Vagina (tissue), 2 donors: ENCODE measurements at regions not wholly inside any gene's neighbourhood (a gene's known extent, or its start where the extent isn't known, plus 50 kb on each side); places are given as distances from the start of the nearest gene placed in this dataset.

Source experiments
- DNase-seq, 2 donors: peaks; one replicate each; pipeline ENCODE4 v3.0.0-alpha.2; 2017; ENCODE audit errors: extremely low spot score in 2 of 2
- H3K27ac ChIP-seq: fragments of 200-600 bp; sonication (generic); one replicate; pipeline ENCODE4 v1.5.1; 2019
- H3K27me3 ChIP-seq: fragments of 200-600 bp; sonication (generic); one replicate; pipeline ENCODE4 v1.5.1; 2019
- H3K36me3 ChIP-seq, 2 donors: fragments of 200-600 bp; sonication (generic); one replicate each; pipeline ENCODE4 v1.5.1; 2017 to 2019
- H3K4me1 ChIP-seq: fragments of 200-600 bp; sonication (generic); one replicate; pipeline ENCODE4 v1.5.1; 2019
- H3K4me3 ChIP-seq, 2 donors: fragments of 200-600 bp; sonication (generic); 1 replicate in 1 of 2; 2 replicates in 1 of 2; pipeline ENCODE4 v1.5.1; 2016 to 2019
- H3K9me3 ChIP-seq: fragments of 200-600 bp; sonication (generic); one replicate; pipeline ENCODE4 v1.5.1; 2019
- CTCF ChIP-seq, 3 experiments: fragments of 450-650 bp in 2 of 3; fragments of 200-600 bp in 1 of 3; sonication (generic) in 1 of 3; IDR thresholded peaks; one replicate each; pipeline ENCODE4 v1.5.1; 2017 to 2019; ENCODE audit warnings: antibody characterized with exemption in 3 of 3, mild to moderate bottlenecking in 2 of 3, moderate library complexity in 2 of 3
- POLR2A ChIP-seq, 2 donors: fragments of 450-650 bp; IDR thresholded peaks; one replicate each; pipeline ENCODE4 v1.6.1; 2017; ENCODE audit warnings: antibody characterized with exemption in 2 of 2, mild to moderate bottlenecking in 2 of 2, moderate library complexity in 2 of 2
- POLR2AphosphoS5 ChIP-seq, 2 donors: sonication (generic); formaldehyde crosslinking; IDR thresholded peaks; one replicate each; pipeline ENCODE4 v1.9.0; 2017; ENCODE audit warnings: antibody characterized with exemption in 2 of 2, mild to moderate bottlenecking in 2 of 2, low read depth in 1 of 2; ENCODE audit not compliant: insufficient read depth in 1 of 2
- intact Hi-C: fragments of 100-400 bp; cut with DNase I; formaldehyde crosslinking; loops from one replicate; pipeline ENCODE4 v1.15.1; 2023

GRCh38 chr12:41835556-41835955, 309.1 kb downstream of the GXYLT1 start:
- no peaks in the 10 kb centered on the region for H3K9me3 ChIP-seq
- no peak overlapping the region for H3K27ac ChIP-seq
- no peaks in the 10 kb centered on the region for H3K4me1 ChIP-seq
- no peaks in the 10 kb centered on the region for H3K27me3 ChIP-seq
- H3K36me3 ChIP-seq, result no peaks in the 10 kb centered on the region
- DNase-seq, result no peak
- no peak overlapping the region for H3K4me3 ChIP-seq
- intact Hi-C loops, result no loop called here
- no peak for TF ChIP-seq POLR2A (IDR thresholded peaks at IDR 0.05)
- no peak for TF ChIP-seq CTCF (IDR thresholded peaks at IDR 0.05)
- TF ChIP-seq POLR2AphosphoS5 (IDR thresholded peaks at IDR 0.05; ENCODE audit: insufficient read depth in 1 of 2, low read depth in 1 of 2), result no peak

- H3K27ac ChIP-seq, result no peak overlapping the region
- H3K4me1 ChIP-seq, result no peaks in the 10 kb centered on the region
- intact Hi-C loops, result no loop called here
- no peaks in the 10 kb centered on the region for H3K9me3 ChIP-seq
- H3K27me3 ChIP-seq, result no peaks in the 10 kb centered on the region
- no peak overlapping the region for H3K4me3 ChIP-seq
- H3K36me3 ChIP-seq, result no peaks in the 10 kb centered on the region
- no peak for DNase-seq
- no peak for TF ChIP-seq POLR2AphosphoS5 (IDR thresholded peaks at IDR 0.05; ENCODE audit: insufficient read depth in 1 of 2, low read depth in 1 of 2)
- TF ChIP-seq POLR2A (IDR thresholded peaks at IDR 0.05), result no peak
- no peak for TF ChIP-seq CTCF (IDR thresholded peaks at IDR 0.05)
These were observed 324.7 kb downstream of the GXYLT1 start for GRCh38 chr12:41819948-41820347.

- no peaks in the 10 kb centered on the region for H3K4me1 ChIP-seq
- no peaks in the 10 kb centered on the region for H3K27me3 ChIP-seq
- no peak for DNase-seq
- no peak overlapping the region for H3K27ac ChIP-seq
- no peak overlapping the region for H3K4me3 ChIP-seq
- no peaks in the 10 kb centered on the region for H3K9me3 ChIP-seq
- TF ChIP-seq POLR2AphosphoS5 (IDR thresholded peaks at IDR 0.05; ENCODE audit: insufficient read depth in 1 of 2, low read depth in 1 of 2), result no peak
- TF ChIP-seq CTCF (IDR thresholded peaks at IDR 0.05), result no peak
- TF ChIP-seq POLR2A (IDR thresholded peaks at IDR 0.05), result no peak
- intact Hi-C loops, result no loop called here
- H3K36me3 ChIP-seq, result no peaks in the 10 kb centered on the region
These were observed 340.6 kb downstream of the GXYLT1 start for GRCh38 chr12:41804026-41804425.

- Histone ChIP-seq H3K36me3 (no peaks in the 10 kb centered on the region), H3K4me1 (no peaks in the 10 kb centered on the region), H3K4me3 (no peak overlapping the region), H3K9me3 (no peaks in the 10 kb centered on the region), H3K27ac (no peak overlapping the region), H3K27me3 (no peaks in the 10 kb centered on the region)
- no peak for DNase-seq
- intact Hi-C loops, result no loop called here
- no peak for TF ChIP-seq POLR2AphosphoS5 (IDR thresholded peaks at IDR 0.05; ENCODE audit: insufficient read depth in 1 of 2, low read depth in 1 of 2)
- no peak for TF ChIP-seq POLR2A (IDR thresholded peaks at IDR 0.05)
- TF ChIP-seq CTCF (IDR thresholded peaks at IDR 0.05), result no peak
These were observed 341.9 kb downstream of the GXYLT1 start for GRCh38 chr12:41802803-41803202.

- intact Hi-C loops, result no loop called here
- no peaks in the 10 kb centered on the region for H3K4me1 ChIP-seq
These were observed 343.4 kb downstream of the GXYLT1 start for GRCh38 chr12:41801261-41801660.

More at GRCh38 chr12:41801261-41801660, 343.4 kb downstream of the GXYLT1 start:
- H3K4me3 ChIP-seq, result no peak overlapping the region
- TF ChIP-seq CTCF (IDR thresholded peaks at IDR 0.05) (no peak), POLR2AphosphoS5 (IDR thresholded peaks at IDR 0.05; ENCODE audit: insufficient read depth in 1 of 2, low read depth in 1 of 2) (no peak), POLR2A (IDR thresholded peaks at IDR 0.05) (no peak)
- no peak overlapping the region for H3K27ac ChIP-seq
- no peak for DNase-seq
- H3K27me3 ChIP-seq, result no peaks in the 10 kb centered on the region
- no peaks in the 10 kb centered on the region for H3K9me3 ChIP-seq
- no peaks in the 10 kb centered on the region for H3K36me3 ChIP-seq
